ENCODE measurements at regions not wholly inside any gene's neighbourhood (a gene's known extent, or its start where the extent isn't known, plus 50 kb on each side); places are given as distances from the start of the nearest gene placed in this dataset.

GRCh38 chr13:79081942-79082341, 324.1 kb downstream of the RBM26 start:
- no peak for TF ChIP-seq CTCF (IDR thresholded peaks at IDR 0.05)
- TF ChIP-seq RELA (CRISPR knock-in tag; IDR thresholded peaks at IDR 0.05; ENCODE audit: borderline replicate concordance): no peak
- TF ChIP-seq MAX (CRISPR knock-in tag; IDR thresholded peaks at IDR 0.05): no peak
- no peak for TF ChIP-seq ZNF263 (CRISPR knock-in tag; IDR thresholded peaks at IDR 0.05; ENCODE audit: low read depth)
- no peak for TF ChIP-seq USF2 (CRISPR knock-in tag; IDR thresholded peaks at IDR 0.05)
- no peak for TF ChIP-seq PREB (CRISPR knock-in tag; IDR thresholded peaks at IDR 0.05; ENCODE audit: borderline replicate concordance)
- no peak for TF ChIP-seq ESRRA (CRISPR knock-in tag; IDR thresholded peaks at IDR 0.05; ENCODE audit: borderline replicate concordance)
- TF ChIP-seq IRF1 (CRISPR knock-in tag; IDR thresholded peaks at IDR 0.05): no peak
- TF ChIP-seq CBFB (CRISPR knock-in tag; IDR thresholded peaks at IDR 0.05; ENCODE audit: low read depth): no peak
- TF ChIP-seq ATF2 (CRISPR knock-in tag; IDR thresholded peaks at IDR 0.05; ENCODE audit: borderline replicate concordance, low read depth): no peak
- no peak for TF ChIP-seq ZNF138 (CRISPR knock-in tag; conservative IDR thresholded peaks at IDR 0.05)
- no peak for TF ChIP-seq USF1 (CRISPR knock-in tag; IDR thresholded peaks at IDR 0.05)
- no peak for TF ChIP-seq HMGA2 (CRISPR knock-in tag; IDR thresholded peaks at IDR 0.05)
- no peak for TF ChIP-seq ERG (CRISPR knock-in tag; IDR thresholded peaks at IDR 0.05)
